ENCODE measurements at regions not wholly inside any gene's neighbourhood (a gene's known extent, or its start where the extent isn't known, plus 50 kb on each side); places are given as distances from the start of the nearest gene placed in this dataset.

- TF ChIP-seq POLR2AphosphoS5 (IDR thresholded peaks at IDR 0.05; ENCODE audit: borderline replicate concordance, low read depth, low read length) (no peak), EZH2 (IDR thresholded peaks at IDR 0.05) (no peak), FOXP2 (optimal IDR thresholded peaks at IDR 0.05; ENCODE audit: control extremely low read depth, extremely low read length, insufficient read depth) (no peak)
Measured at GRCh38 chr13:86591862-86592261, 792.6 kb upstream of the SLITRK6 start.

Measured in SK-N-MC (cell line).